ENCODE measurements at regions not wholly inside any gene's neighbourhood (a gene's known extent, or its start where the extent isn't known, plus 50 kb on each side); places are given as distances from the start of the nearest gene placed in this dataset.

DNA sequence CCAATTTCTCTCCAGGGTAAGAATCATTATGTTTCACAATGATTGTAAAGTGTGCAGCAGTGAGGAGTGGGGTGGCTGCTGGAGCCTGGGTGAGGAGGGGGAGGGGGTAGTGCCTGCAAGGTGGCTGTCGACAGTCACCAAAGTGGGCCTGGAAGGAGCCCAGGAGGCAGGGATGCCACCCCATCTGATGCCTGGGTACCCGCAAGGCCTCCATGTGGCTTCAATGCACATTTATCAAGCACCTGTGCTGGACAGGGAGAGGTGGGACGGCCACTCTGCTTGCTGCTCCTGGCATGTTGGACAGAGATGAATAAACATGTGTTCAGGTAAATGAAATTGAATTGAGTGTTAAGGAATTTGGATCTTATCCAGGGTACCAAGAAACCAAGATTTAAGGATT is 78.8 kb upstream of the DISP3 start:
- 73 to 85% (median 81%) methylated on average over 3 of the region's 3 CpGs for WGBS, 5 donors
- Histone ChIP-seq H3K4me3 (no peak overlapping the region), H3K9me3 (peaks cover 0 to 4% (median 0%) of the 10 kb centered on the region in 4 donors), H3K27me3 (peaks cover 0 to 45% (median 18%) of the 10 kb centered on the region in 3 donors), H3K27ac (no peak overlapping the region), H3K4me1 (peaks cover 0 to 5% (median 2%) of the 10 kb centered on the region in 4 donors), H3K36me3 (no peaks in the 10 kb centered on the region)
- intact Hi-C loops (cut with DNase I; ENCODE audit: low total_unique reads), result no loop called here
- TF ChIP-seq, protein P1, sequence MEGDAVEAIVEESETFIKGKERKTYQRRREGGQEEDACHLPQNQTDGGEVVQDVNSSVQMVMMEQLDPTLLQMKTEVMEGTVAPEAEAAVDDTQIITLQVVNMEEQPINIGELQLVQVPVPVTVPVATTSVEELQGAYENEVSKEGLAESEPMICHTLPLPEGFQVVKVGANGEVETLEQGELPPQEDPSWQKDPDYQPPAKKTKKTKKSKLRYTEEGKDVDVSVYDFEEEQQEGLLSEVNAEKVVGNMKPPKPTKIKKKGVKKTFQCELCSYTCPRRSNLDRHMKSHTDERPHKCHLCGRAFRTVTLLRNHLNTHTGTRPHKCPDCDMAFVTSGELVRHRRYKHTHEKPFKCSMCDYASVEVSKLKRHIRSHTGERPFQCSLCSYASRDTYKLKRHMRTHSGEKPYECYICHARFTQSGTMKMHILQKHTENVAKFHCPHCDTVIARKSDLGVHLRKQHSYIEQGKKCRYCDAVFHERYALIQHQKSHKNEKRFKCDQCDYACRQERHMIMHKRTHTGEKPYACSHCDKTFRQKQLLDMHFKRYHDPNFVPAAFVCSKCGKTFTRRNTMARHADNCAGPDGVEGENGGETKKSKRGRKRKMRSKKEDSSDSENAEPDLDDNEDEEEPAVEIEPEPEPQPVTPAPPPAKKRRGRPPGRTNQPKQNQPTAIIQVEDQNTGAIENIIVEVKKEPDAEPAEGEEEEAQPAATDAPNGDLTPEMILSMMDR (IDR thresholded peaks at IDR 0.05), result no peak
- no peak for DNase-seq

DNA sequence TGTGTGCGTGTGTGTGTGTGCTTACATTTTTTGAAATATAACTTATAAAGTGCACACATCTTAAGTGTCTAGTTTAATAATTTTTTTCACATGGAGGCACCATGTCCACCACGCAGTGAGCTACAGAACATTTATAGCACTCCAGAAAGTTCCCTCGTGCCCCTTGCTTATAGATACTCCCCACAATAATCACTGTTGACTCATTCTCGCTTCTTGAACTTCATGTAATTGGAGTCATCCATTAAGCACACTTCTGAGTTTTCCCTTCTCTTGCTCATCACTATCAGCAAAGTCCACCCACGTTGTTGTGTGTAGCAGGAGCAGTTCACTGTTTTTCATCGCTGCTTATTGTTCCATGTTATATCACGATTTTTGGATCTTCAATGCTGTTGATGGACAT is 78.4 kb upstream of the DISP3 start:
- H3K27ac ChIP-seq, result no peak overlapping the region
- peaks cover 0 to under 1% (median 0%) of the 10 kb centered on the region in 4 donors for H3K4me1 ChIP-seq
- H3K36me3 ChIP-seq, result no peaks in the 10 kb centered on the region
- no peak for DNase-seq
- peaks cover 0 to 41% (median 14%) of the 10 kb centered on the region in 3 donors for H3K27me3 ChIP-seq
- H3K4me3 ChIP-seq, result no peak overlapping the region
- peaks cover 0 to 4% (median 0%) of the 10 kb centered on the region in 4 donors for H3K9me3 ChIP-seq
- 77 to 87% (median 83%) methylated on average over 7 of the region's 7 CpGs for WGBS, 5 donors
- no peak for TF ChIP-seq POLR2A (IDR thresholded peaks at IDR 0.05)
- TF ChIP-seq, protein P1 (IDR thresholded peaks at IDR 0.05), result no peak
- no peak for TF ChIP-seq EP300 (IDR thresholded peaks at IDR 0.05)
- no peak for TF ChIP-seq POLR2AphosphoS5 (IDR thresholded peaks at IDR 0.05)
- intact Hi-C loops (cut with DNase I; ENCODE audit: low total_unique reads), result no loop called here

DNA sequence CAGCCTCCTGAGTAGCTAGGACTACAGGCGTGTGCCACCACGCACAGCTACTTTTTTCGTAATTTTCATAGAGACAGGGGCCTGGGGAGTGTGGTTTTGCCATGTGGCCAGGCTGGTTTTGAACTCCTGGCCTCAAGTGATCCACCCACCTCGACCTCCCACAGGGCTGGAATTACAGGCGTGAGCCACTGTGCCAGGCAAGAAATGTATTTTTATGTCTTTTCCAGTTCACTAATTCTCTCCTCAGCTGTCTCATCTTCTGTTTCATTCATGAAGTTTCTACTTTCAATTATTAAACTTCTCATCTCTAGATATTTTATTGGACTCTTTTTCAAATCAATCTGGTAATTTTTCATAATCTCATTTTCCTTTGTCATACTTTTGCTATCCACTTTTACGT is 72.1 kb upstream of the DISP3 start:
- Histone ChIP-seq H3K27me3 (peaks cover 0 to 34% (median 4%) of the 10 kb centered on the region in 3 donors), H3K4me3 (no peak overlapping the region), H3K4me1 (no peaks in the 10 kb centered on the region), H3K36me3 (no peaks in the 10 kb centered on the region), H3K27ac (no peak overlapping the region), H3K9me3 (peaks cover 0 to 8% (median 0%) of the 10 kb centered on the region in 4 donors)
- WGBS, 5 donors, result 63 to 75% (median 71%) methylated on average over 6 of the region's 6 CpGs
- DNase-seq, result no peak
- intact Hi-C loops (cut with DNase I; ENCODE audit: low total_unique reads), result no loop called here
- TF ChIP-seq POLR2A (IDR thresholded peaks at IDR 0.05) (no peak), POLR2AphosphoS5 (IDR thresholded peaks at IDR 0.05) (no peak), EP300 (IDR thresholded peaks at IDR 0.05) (no peak)
- TF ChIP-seq, protein P1 (IDR thresholded peaks at IDR 0.05), result no peak

DNA sequence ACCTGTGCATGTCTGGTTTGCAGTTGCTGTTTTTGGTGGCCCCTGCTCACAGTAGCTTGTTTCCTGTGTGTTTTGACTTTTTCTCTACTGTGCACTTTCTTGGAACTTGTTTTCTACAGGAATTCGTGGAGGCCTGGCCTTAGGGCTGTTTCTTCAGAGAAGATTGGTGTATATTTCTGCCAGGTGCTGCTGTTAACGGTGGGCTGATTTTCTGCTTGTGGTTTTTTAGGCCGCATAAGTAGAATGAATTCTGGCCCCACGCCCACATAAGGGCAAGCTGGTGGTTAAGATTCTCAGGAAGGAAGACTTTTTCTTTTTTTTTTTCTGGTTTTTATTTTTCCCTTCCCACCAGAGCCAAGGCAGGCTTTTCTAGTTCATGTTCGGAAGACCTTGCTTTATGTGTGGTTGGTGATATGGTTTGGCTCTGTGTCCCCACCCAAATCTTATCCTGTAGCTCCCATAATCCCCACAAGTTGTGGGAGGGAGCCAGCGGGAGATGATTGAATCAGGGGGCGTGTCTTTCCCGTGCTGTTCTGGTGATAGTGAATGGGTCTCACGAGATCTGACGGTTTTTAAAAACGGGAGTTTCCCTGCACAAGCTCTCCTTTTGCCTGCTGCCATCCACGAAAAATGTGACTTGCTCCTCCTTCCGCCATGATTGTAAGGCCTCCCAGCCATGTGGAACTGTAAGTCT is 71.5 kb upstream of the DISP3 start:
- intact Hi-C loops (cut with DNase I; ENCODE audit: low total_unique reads), result no loop called here
- 60 to 74% (median 67%) methylated on average over 13 of the region's 13 CpGs for WGBS, 5 donors
- peaks cover 0 to 5% (median 0%) of the 10 kb centered on the region in 4 donors for H3K9me3 ChIP-seq
- H3K36me3 ChIP-seq, result no peaks in the 10 kb centered on the region
- H3K27ac ChIP-seq, result no peak overlapping the region
- no peak overlapping the region for H3K4me3 ChIP-seq
- TF ChIP-seq, protein P1 (IDR thresholded peaks at IDR 0.05), result no peak
- no peak for TF ChIP-seq EP300 (IDR thresholded peaks at IDR 0.05)
- TF ChIP-seq POLR2A (IDR thresholded peaks at IDR 0.05), result no peak
- no peak for TF ChIP-seq POLR2AphosphoS5 (IDR thresholded peaks at IDR 0.05)
- H3K4me1 ChIP-seq, result no peaks in the 10 kb centered on the region
- DNase-seq, result no peak
- peaks cover 0 to 41% (median 6%) of the 10 kb centered on the region in 3 donors for H3K27me3 ChIP-seq
